CD4-positive, alpha-beta T cell treated with Interferon gamma for 1 hour (primary cell): ENCODE measurements at regions not wholly inside any gene's neighbourhood (a gene's known extent, or its start where the extent isn't known, plus 50 kb on each side); places are given as distances from the start of the nearest gene placed in this dataset.
A peak's percentile ranks its signal among the peaks of the same experiment; 100 is the strongest.

ENCODE experiments used
- DNase-seq: peaks from one replicate; pipeline ENCODE4 v3.0.0-alpha.2; 2020

DNA sequence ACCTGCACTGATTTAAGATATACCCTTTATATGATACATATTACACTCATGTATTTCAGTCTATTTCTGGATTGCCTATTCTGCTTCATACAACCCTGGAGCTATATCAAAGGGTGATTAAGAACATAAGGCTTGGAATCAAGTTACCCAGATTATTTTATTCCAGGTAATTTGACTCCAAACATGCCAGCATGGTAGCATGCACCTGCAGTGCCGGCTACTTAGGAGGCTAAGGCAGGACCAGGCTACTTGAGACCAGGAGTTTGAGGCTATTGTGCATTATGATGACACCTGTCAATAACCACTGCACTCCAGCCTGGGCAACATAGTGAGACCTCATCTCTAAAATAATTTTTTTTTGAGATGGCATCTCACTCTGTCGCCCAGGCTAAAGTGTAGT is 50.4 kb upstream of the NEO1 start:
- no peak for DNase-seq

DNA sequence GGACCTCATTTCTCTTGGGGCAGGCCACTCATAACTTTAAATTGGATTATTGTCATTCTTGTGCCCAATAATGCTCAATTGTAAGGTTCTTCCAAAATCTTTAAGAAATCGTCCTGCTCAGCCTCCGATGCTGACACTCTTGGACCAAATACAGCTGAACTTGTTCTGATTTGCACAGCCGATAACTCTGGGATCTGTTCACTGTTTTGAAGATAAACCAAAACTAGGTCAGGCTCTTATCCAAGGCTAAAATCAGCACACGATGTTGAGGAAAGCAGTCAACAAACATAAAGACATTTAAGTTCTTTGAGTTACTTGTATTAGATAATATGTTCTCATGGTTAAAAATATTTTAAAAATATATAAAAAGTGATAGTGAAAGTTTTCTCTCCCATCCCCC is 52.0 kb upstream of the NEO1 start:
- DNase-seq: no peak

GRCh38 chr15:72999586-72999985 is 52.7 kb upstream of the NEO1 start:
- DNase-seq: no peak

DNA sequence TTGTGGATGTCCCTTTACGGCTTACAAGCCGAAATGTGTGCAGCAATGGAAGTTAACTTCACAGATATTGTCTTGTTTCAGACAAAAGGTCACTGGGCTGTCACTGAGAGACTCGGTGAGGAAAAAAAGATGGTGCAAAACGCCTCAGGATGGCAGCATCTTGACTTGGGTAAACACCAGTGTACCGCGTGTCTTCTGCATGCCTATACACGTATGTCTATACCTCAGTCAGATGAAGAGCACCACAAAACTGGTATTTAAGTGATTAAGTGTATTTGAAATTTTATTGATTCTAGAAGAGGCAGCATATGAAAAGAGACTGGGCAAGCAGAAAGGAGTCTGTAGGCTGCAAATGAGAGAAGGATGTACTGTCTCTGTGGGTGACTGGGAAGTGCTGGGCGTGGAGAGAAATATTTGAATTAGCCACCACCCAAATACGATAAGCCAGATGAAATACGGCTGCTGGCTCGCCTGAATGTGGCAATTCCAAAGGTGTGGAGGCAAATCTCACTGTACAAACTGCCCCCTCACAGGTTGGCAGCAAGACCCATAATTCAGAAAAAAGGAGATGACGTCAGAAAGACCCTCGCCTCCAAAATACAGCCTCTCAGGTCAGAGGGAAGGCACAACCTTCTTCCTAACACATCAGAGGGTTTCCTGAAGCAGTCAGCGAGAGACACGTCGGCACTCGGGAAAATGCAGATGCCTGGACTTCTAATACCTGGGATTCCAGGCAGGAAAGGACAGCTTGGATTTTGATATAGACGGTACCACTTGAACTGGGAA is 53.4 kb upstream of the NEO1 start:
- DNase-seq: no peak

DNA sequence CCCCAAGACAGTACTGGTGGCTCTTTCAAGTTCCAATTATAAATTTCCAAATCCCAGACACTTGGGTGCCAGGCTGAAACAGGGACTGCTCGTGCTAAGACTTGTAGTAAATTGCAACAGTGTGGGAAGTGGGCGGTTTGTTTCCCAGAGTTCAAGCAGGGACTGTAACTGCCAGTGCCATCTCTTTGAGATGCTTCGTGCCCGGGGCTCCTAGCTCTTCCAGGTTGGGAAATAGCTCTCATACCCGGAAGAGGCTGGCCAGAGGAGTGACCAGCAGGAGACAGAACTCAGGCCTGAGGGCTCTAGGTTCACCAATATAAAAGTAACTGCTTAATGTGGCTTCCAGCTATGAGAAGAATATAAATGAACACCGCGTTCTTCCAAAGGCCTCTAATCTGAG is 54.0 kb upstream of the NEO1 start:
- DNase-seq: no peak

DNA sequence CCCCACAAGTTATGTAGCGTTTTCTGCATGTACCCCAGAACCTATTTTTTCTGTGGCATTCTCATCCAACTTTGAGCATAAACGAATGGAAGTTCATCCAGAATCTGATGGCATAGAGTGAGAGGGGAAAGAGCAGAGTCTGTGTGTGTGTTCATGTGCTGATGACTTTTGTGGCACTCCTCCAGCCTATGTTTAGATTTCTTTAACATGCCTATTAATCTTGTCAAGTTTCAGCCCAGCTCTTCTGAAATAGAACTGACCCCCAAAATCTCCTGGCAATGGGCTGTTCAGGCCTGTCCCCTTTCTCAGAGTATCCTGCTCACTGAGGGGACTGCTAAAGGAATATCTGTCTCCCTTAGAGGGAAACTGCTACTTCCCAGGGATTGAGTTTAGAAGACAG is 56.4 kb upstream of the NEO1 start:
- no peak for DNase-seq

DNA sequence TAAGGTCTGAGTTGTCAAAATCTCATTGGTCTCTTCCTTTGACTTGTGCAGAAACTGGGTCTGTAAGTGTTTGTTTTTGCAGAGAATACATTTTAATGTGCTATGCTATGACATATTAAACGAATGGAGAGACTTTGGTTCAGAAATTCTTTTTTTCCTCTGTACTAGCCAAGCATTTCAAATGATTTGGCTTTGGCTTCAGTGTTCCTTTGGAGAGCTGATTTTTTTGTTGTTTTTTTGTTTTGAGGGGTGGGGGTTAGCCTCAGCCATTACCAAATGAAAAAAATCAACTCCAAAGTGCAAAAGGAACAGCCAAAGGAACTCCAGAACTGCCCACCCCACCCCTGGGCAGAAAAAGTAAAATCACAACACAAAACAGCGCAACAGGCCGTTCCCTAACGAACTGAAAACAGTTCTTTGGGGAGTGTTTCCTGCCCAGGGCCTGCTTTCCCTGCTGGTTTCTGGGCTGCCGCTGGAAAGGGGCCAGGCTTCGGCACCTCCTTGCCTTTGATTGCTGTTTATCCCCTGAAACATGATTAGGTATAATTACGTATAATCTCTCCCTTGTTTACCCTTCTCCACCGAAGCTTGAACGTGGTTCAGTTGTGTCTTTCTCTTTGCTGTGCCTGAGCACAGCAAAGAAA is 57.6 kb upstream of the NEO1 start:
- DNase-seq: no peak

DNA sequence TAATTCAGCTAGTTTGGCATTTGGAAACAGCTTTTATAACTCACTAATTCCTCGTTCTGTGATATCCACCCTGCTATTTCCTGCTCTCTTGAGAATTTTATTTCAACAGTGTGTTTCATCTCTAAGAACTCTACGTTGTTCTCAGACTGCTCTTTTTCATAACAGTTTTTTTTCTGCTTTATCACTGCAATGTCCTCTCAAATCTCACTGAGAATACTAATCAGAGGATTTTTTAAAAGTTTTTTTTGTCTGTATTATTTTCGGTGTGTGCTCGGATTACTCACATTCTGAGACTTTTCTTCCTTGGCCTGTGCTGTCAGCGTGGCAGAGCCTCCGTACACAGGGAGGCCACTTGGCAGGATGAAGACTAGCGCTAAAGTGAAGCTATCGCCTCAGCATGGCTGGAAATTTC is 59.4 kb upstream of the NEO1 start:
- DNase-seq: no peak

DNA sequence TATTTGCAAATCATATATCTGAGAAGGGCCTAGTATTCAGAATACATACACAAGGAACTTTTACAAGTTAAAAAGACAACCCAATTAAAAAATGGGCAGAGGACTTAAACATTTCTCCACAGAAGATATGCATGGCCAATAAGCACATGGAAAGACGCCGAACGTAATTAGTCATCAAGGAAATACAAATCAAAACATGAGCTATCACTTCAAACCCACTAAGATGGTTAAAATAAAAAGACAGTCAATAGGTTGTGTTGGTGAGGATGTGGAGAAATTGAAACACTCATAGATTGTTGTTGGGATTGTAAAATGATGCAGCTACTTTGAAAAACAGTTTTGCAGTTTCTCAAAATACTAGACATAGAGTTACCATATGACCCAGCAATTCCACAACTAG is 61.2 kb upstream of the NEO1 start:
- DNase-seq: no peak

DNA sequence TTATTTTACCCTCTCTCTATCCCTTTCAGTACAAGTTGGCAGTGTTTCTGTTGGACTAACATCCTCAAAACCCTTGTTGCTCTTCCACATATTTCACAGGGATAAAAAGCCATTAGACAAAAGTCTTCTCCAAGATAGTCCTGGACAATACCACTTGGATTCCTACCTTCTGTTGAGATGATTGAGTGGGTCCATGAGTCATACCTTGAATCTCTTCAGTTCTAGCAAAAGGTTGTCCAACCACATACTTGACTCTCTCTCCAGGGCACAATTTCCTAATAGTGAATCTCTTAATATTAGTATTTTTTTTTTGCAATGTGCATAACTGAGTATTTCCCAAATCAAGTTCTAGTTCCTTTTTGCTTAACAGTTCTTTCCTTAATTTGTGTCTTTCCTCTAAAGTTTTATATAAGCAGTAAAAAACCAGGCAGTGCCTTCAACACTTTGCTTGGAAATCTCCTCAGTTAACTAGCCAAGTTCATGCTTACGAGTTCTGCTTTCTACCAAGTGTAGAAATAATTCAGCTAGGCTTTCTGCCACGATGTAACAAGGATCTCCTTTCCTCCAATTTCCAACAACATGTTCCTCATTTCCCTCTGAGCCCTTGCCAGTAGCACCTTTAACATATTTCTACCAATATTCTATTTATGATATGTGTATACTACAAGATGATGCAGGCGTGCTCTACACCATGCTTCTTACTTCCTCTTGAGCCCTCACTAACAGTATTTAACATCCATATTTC is 68.3 kb upstream of the NEO1 start:
- DNase-seq: no peak

- no peak for DNase-seq
These were observed 69.5 kb upstream of the NEO1 start for GRCh38 chr15:72982714-72983113.

- no peak for DNase-seq
These were observed 71.6 kb upstream of the NEO1 start for GRCh38 chr15:72980661-72981060.

GRCh38 chr15:72979791-72980190 is 72.5 kb upstream of the NEO1 start:
- DNase-seq: no peak

DNA sequence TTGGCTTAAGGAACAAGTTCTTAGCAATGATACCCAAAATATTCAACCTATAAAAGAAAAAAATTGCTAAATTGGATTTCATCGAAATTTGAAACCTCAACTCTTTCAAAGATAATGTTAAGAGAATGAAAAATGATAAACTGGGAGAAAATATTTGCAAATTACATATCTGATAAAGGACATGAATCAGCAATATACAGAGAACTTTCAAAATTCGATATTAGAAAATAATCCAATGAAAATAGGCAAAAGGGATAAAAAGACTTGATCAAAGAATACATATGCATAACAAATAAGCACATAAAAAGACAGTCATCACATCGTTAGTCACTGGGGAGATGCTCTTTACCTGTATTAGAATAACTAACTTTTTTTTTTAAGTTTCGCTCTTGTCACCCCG is 73.0 kb upstream of the NEO1 start:
- no peak for DNase-seq

DNA sequence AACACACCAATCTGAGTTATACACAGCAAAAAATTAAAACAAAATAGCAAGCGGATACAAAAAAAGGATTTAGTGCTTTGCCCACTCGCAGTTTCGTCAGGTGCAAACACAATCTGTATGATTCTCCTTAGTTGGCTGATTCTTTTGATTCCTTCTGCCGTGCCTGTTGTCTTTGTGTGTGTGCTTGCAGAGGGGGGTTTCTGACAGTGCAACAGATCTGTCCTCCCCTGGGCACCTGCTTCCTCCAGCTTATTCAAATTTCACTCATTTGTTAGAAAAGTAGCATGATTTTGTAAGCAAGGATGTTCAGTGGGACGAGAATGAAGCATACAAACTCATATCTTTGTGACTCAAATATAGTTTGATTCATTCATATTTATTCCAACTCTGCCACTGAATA is 74.0 kb upstream of the NEO1 start:
- no peak for DNase-seq

- no peak for DNase-seq
These were observed 79.9 kb upstream of the NEO1 start for GRCh38 chr15:72972362-72972761.

DNA sequence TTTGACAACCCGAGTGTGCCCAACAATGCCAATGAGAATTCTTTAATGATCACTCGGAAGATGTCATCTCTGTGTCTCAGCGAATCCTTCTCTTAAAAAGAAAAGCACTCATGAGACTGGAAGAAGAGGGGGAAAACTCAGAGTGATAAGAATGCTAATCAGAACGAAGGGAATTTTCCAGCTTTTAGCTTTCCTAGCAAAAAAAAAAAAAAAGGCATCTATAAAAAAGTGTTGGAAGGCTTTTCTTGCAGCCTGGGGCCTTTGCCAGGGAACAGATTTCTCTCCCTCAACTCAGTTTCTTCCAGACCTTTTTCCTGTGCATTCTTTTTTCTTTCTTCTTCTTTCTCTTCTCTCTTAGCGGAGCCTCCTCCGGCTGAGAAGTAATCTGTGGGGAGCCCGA is 80.5 kb upstream of the NEO1 start:
- DNase-seq: no peak

- DNase-seq: no peak
These were observed 81.1 kb upstream of the NEO1 start for GRCh38 chr15:72970933-72971760.

- DNase-seq: no peak
These were observed 83.7 kb upstream of the NEO1 start for GRCh38 chr15:72968531-72968922.

GRCh38 chr15:72967811-72968530 is 84.3 kb upstream of the NEO1 start:
- DNase-seq: no peak

DNA sequence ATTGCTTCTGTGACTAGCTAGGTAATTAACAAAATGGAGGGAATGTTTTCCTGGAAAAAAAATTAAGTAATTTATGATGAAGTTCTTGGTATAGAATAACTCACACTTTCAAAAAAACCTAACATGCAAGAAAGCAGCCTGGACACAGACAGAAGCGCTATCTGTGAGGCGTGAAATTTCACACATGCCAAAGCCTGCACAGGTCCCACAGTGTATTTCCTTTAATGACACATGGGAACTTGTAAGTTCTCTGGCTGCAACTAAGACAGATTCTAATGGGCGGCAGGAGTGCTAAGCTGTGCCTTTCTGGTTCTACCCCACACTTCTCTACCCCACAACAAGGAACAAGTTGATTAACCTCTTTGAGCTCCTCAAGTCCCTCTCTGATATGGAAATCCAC is 84.9 kb upstream of the NEO1 start:
- peak; percentile 15 for DNase-seq

DNA sequence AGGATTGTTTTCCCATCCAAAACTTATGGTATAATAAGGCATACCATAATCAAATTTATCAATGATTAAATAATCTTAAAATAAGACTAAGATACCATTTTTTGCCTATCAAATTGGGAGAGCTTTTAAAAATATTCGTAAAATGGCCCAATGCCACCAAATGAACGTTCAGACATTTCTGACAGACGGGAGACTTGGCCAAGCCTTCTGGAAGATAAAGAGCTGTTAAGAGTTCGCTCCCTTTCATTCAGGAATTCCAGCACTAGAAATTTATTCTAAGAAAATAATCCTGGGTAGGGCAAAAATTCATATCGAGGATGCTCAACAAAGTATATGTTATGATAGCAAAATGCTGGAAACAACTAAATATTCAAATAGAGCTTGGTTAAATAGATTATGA is 85.6 kb upstream of the NEO1 start:
- DNase-seq: no peak

- no peak for DNase-seq
These were observed 86.6 kb upstream of the NEO1 start for GRCh38 chr15:72965671-72966070.
